Neuronal stem cell (in vitro differentiated cells): ENCODE measurements at regions not wholly inside any gene's neighbourhood (a gene's known extent, or its start where the extent isn't known, plus 50 kb on each side); places are given as distances from the start of the nearest gene placed in this dataset.
"Not testable (repeated sequence)": the region's sequence is repeated elsewhere in the genome, so short reads cannot be mapped to it uniquely, and the experiment has no call there.

Experiments
- DNase-seq: peaks from one replicate; pipeline ENCODE4 v3.0.0-alpha.2; 2013; ENCODE audit warnings: low spot score
- H2AFZ ChIP-seq: one replicate; pipeline ENCODE4 v1.6.1; 2013; ENCODE audit warnings: mild to moderate bottlenecking, low read length, inconsistent platforms
- H2AK5ac ChIP-seq: 2 replicates; pipeline ENCODE4 v1.6.1; 2013; ENCODE audit warnings: low read depth, mild to moderate bottlenecking, inconsistent platforms, low read length, moderate library complexity, mixed read lengths
- H2BK120ac ChIP-seq: 2 replicates; pipeline ENCODE4 v1.6.1; 2013; ENCODE audit warnings: low read depth, mild to moderate bottlenecking, inconsistent platforms, low read length, moderate library complexity, mixed read lengths
- H2BK12ac ChIP-seq: one replicate; pipeline ENCODE4 v1.6.1; 2013; ENCODE audit warnings: low read length, inconsistent platforms
- H2BK15ac ChIP-seq: 2 replicates; pipeline ENCODE4 v1.6.1; 2013; ENCODE audit warnings: mild to moderate bottlenecking, low read length, inconsistent platforms, mixed read lengths
- H2BK5ac ChIP-seq: one replicate; pipeline ENCODE4 v1.6.1; 2013; ENCODE audit warnings: inconsistent platforms, mild to moderate bottlenecking, low read length, moderate library complexity
- H3K14ac ChIP-seq: one replicate; pipeline ENCODE4 v1.6.1; 2013; ENCODE audit warnings: low read length, inconsistent platforms
- H3K18ac ChIP-seq: 2 replicates; pipeline ENCODE4 v1.6.1; 2013; ENCODE audit warnings: low read length, inconsistent platforms
- H3K23ac ChIP-seq: 2 replicates; pipeline ENCODE4 v1.6.1; 2013; ENCODE audit warnings: low read depth, mild to moderate bottlenecking, mixed read lengths, low read length, inconsistent platforms; ENCODE audit not compliant: poor library complexity
- H3K27ac ChIP-seq: replicated peaks from 3 replicates; pipeline ENCODE4 v1.5.1; 2013; ENCODE audit warnings: low read length, inconsistent platforms
- H3K27me3 ChIP-seq, 3 experiments: 2 replicates each; pipeline ENCODE4 v1.6.1; 2013; ENCODE audit warnings: low read length in 3 of 3, mild to moderate bottlenecking in 2 of 3, inconsistent platforms in 1 of 3, low read depth in 1 of 3, mixed read lengths in 1 of 3, moderate library complexity in 1 of 3; ENCODE audit not compliant: control insufficient read depth in 3 of 3, insufficient read depth in 3 of 3
- H3K36me3 ChIP-seq, 2 donors: replicated peaks in 1 of 2; 2 replicates each; pipeline ENCODE4 v1.6.1; 2013; ENCODE audit warnings: low read length in 2 of 2; ENCODE audit not compliant: control insufficient read depth in 2 of 2, insufficient read depth in 2 of 2
- H3K4ac ChIP-seq: 2 replicates; pipeline ENCODE4 v1.6.1; 2013; ENCODE audit warnings: inconsistent platforms, mild to moderate bottlenecking, low read length, moderate library complexity
- H3K4me1 ChIP-seq, 2 donors: 1 replicate in 1 of 2; 2 replicates in 1 of 2; pipeline ENCODE4 v1.6.1; 2013; ENCODE audit warnings: low read length in 2 of 2, low read depth in 1 of 2; ENCODE audit not compliant: control insufficient read depth in 2 of 2, insufficient read depth in 1 of 2
- H3K4me2 ChIP-seq: one replicate; pipeline ENCODE4 v1.6.1; 2013; ENCODE audit warnings: mild to moderate bottlenecking, low read length, inconsistent platforms; ENCODE audit not compliant: insufficient read depth, poor library complexity, severe bottlenecking
- H3K4me3 ChIP-seq, 2 donors: 2 replicates each; pipeline ENCODE4 v1.5.1; 2013; ENCODE audit warnings: low read length in 2 of 2, mild to moderate bottlenecking in 2 of 2, inconsistent platforms in 1 of 2, moderate library complexity in 1 of 2
- H3K79me1 ChIP-seq: one replicate; pipeline ENCODE4 v1.6.1; 2013; ENCODE audit warnings: low read depth, mild to moderate bottlenecking, inconsistent platforms, low read length, moderate library complexity
- H3K9ac ChIP-seq: one replicate; pipeline ENCODE4 v1.6.1; 2013; ENCODE audit warnings: mild to moderate bottlenecking, low read depth, low read length, inconsistent platforms; ENCODE audit not compliant: poor library complexity
- H3K9me3 ChIP-seq, 2 donors: replicated peaks in 1 of 2; 2 replicates each; pipeline versions ENCODE3 to v1.6.1; 2013; ENCODE audit warnings: low read length in 2 of 2, mild to moderate bottlenecking in 2 of 2, inconsistent platforms in 1 of 2, low read depth in 1 of 2, mixed read lengths in 1 of 2, moderate library complexity in 1 of 2; ENCODE audit not compliant: control insufficient read depth in 2 of 2, insufficient read depth in 1 of 2
- H4K8ac ChIP-seq: one replicate; pipeline ENCODE4 v1.6.1; 2013; ENCODE audit warnings: low read depth, mild to moderate bottlenecking, inconsistent platforms, low read length, moderate library complexity
- H4K91ac ChIP-seq: one replicate; pipeline ENCODE4 v1.6.1; 2013; ENCODE audit warnings: low read length, low read depth, mild to moderate bottlenecking, inconsistent platforms; ENCODE audit not compliant: poor library complexity
- WGBS, 2 donors: extraction: QIAGEN DNeasy Blood & Tissue Kit; methylation state at CpG; one replicate each; pipeline ENCODE4 v1.1.7; 2013; ENCODE audit warnings: missing lambda C conversion rate in 2 of 2, mixed read lengths in 1 of 2; ENCODE audit not compliant: insufficient read length in 2 of 2, insufficient replicate concordance in 1 of 2; ENCODE audit errors: extremely low coverage in 2 of 2; 5-methylcytosine and 5-hydroxymethylcytosine counted together

DNA sequence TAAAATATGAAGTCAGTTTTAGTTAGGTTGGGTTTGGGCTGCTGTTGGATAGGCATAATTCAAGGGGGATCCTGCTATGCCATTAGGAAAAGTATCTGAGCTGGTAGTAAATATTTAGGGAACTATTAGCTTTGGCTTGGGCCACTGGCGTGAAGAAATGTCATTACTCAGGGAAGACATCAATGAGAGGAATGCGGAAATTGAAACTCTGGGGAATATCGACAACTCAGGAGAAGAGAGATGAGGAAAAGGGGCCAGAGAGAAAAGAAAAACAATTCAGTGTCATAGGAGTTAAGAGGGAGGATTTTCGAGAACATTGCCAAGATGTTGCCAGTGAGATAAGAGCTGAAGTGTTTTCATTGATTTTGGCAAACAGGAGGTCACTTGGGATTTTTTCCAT lies 149.7 kb upstream of the PARD3B start:
- Histone ChIP-seq H3K4me1 (no peaks in the 10 kb centered on the region), H2AK5ac (no peak overlapping the region), H4K8ac (no peak overlapping the region), H3K14ac (no peak overlapping the region), H3K27me3 (no peaks in the 10 kb centered on the region), H4K91ac (no peak overlapping the region), H2BK15ac (no peak overlapping the region), H3K79me1 (no peaks in the 10 kb centered on the region), H3K27ac (no peak overlapping the region), H3K9ac (no peak overlapping the region), H2BK12ac (no peak overlapping the region), H3K4me2 (no peak overlapping the region), H3K4me3 (no peak overlapping the region), H2BK5ac (no peak overlapping the region), H3K23ac (no peak overlapping the region), H3K4ac (no peak overlapping the region), H2BK120ac (no peak overlapping the region), H3K9me3 (no peaks in the 10 kb centered on the region), H2AFZ (no peak overlapping the region), H3K36me3 (no peaks in the 10 kb centered on the region), H3K18ac (no peak overlapping the region)
- no CpG with 5 or more reads among the region's 4 CpGs for WGBS, 2 donors
- DNase-seq = no peak

DNA sequence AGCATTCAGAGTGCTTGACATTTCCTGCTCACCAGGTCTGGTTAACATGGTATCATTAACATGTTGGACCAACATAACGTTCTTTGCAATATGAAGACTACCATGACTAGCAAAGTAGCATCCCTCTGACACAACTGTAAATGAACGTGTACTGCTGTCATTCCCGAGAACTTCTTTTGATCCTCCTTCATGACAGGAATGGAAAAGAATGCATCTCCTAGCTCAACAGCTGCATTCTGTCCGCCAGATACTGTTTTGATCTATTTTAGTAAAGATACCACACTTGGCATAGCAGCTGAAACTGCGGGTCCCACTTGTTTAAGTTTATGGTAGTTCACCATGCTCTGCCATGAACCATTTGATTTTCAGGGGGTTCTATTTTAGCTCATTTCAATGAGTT lies 144.2 kb upstream of the PARD3B start:
- no peaks in the 10 kb centered on the region for H3K9me3 ChIP-seq
- no peak overlapping the region for H3K27ac ChIP-seq
- no peak overlapping the region for H2BK120ac ChIP-seq
- DNase-seq = no peak
- no peak overlapping the region for H2AFZ ChIP-seq
- no peak overlapping the region for H3K9ac ChIP-seq
- H2BK12ac ChIP-seq = no peak overlapping the region
- H3K79me1 ChIP-seq = no peaks in the 10 kb centered on the region
- no peak overlapping the region for H4K8ac ChIP-seq
- no peak overlapping the region for H2AK5ac ChIP-seq
- H3K4me1 ChIP-seq = no peaks in the 10 kb centered on the region
- H2BK15ac ChIP-seq = no peak overlapping the region
- H3K27me3 ChIP-seq = no peaks in the 10 kb centered on the region
- no peak overlapping the region for H3K23ac ChIP-seq
- H3K4ac ChIP-seq = no peak overlapping the region
- H3K4me2 ChIP-seq = no peak overlapping the region
- no peak overlapping the region for H3K14ac ChIP-seq
- no peak overlapping the region for H4K91ac ChIP-seq
- no peaks in the 10 kb centered on the region for H3K36me3 ChIP-seq
- no peak overlapping the region for H2BK5ac ChIP-seq
- no peak overlapping the region for H3K18ac ChIP-seq
- no peak overlapping the region for H3K4me3 ChIP-seq
- no CpG with 5 or more reads among the region's 5 CpGs for WGBS, 2 donors

- WGBS, 2 donors = no CpG with 5 or more reads among the region's 6 CpGs
- H4K8ac ChIP-seq = no peak overlapping the region
- no peaks in the 10 kb centered on the region for H3K27me3 ChIP-seq
- DNase-seq = no peak
- H3K4me1 ChIP-seq = no peaks in the 10 kb centered on the region
- no peak overlapping the region for H3K27ac ChIP-seq
- no peak overlapping the region for H3K18ac ChIP-seq
- no peak overlapping the region for H2BK120ac ChIP-seq
- no peaks in the 10 kb centered on the region for H3K79me1 ChIP-seq
- no peak overlapping the region for H2AFZ ChIP-seq
- H3K4me2 ChIP-seq = no peak overlapping the region
- no peak overlapping the region for H2BK12ac ChIP-seq
- H3K4ac ChIP-seq = no peak overlapping the region
- H2BK15ac ChIP-seq = no peak overlapping the region
- H3K36me3 ChIP-seq = no peaks in the 10 kb centered on the region
- H3K9ac ChIP-seq = no peak overlapping the region
- H3K14ac ChIP-seq = no peak overlapping the region
- H2AK5ac ChIP-seq = no peak overlapping the region
- H4K91ac ChIP-seq = no peak overlapping the region
- peaks cover 0 to 10% of the 10 kb centered on the region in 2 donors for H3K9me3 ChIP-seq
- no peak overlapping the region for H3K4me3 ChIP-seq
- H2BK5ac ChIP-seq = no peak overlapping the region
- H3K23ac ChIP-seq = no peak overlapping the region
Observed at GRCh38 chr2:204407204-204408014, 137.9 kb upstream of the PARD3B start.

GRCh38 chr2:204412782-204413181 lies 132.5 kb upstream of the PARD3B start:
- not testable (repeated sequence) for H2BK120ac ChIP-seq, H2AFZ ChIP-seq, H3K79me1 ChIP-seq, H4K8ac ChIP-seq, H2BK15ac ChIP-seq, H3K4ac ChIP-seq, DNase-seq, H3K18ac ChIP-seq, H3K27me3 ChIP-seq, H3K23ac ChIP-seq, H3K4me2 ChIP-seq, H2BK5ac ChIP-seq, H2BK12ac ChIP-seq, H2AK5ac ChIP-seq, H3K9ac ChIP-seq, H3K27ac ChIP-seq, H3K14ac ChIP-seq, H3K4me3 ChIP-seq, H4K91ac ChIP-seq, H3K36me3 ChIP-seq
- no CpG with 5 or more reads among the region's 2 CpGs for WGBS, 2 donors
- H3K9me3 ChIP-seq = peaks cover 0 to 24% of the 10 kb centered on the region in 2 donors
- peaks cover 3 to 12% of the 10 kb centered on the region in 2 donors for H3K4me1 ChIP-seq
